Hepatocyte (in vitro differentiated cells): ENCODE measurements at regions not wholly inside any gene's neighbourhood (a gene's known extent, or its start where the extent isn't known, plus 50 kb on each side); places are given as distances from the start of the nearest gene placed in this dataset.

Experiments used
- DNase-seq: peaks from one replicate; pipeline ENCODE4 v3.0.0-alpha.2; 2016; ENCODE audit warnings: low spot score
- H2AFZ ChIP-seq: fragments of 200-600 bp; sonication (generic); 2 replicates; pipeline ENCODE4 v1.6.0; 2016; ENCODE audit warnings: antibody characterized with exemption, mild to moderate bottlenecking
- H3K27ac ChIP-seq: fragments of 200-600 bp; sonication (generic); 2 replicates; pipeline ENCODE4 v1.5.1; 2016; ENCODE audit warnings: mild to moderate bottlenecking
- H3K27me3 ChIP-seq: fragments of 200-600 bp; sonication (generic); 2 replicates; pipeline ENCODE4 v1.6.1; 2016
- H3K36me3 ChIP-seq: fragments of 200-600 bp; sonication (generic); replicated peaks from 2 replicates; pipeline ENCODE4 v1.5.1; 2016; ENCODE audit warnings: low read depth; ENCODE audit not compliant: insufficient read depth
- H3K4me1 ChIP-seq: fragments of 200-600 bp; sonication (generic); 2 replicates; pipeline ENCODE4 v1.5.1; 2016; ENCODE audit warnings: mild to moderate bottlenecking, moderate library complexity; ENCODE audit not compliant: insufficient read depth
- H3K4me2 ChIP-seq: fragments of 200-600 bp; sonication (generic); 2 replicates; pipeline ENCODE4 v1.6.0; 2016
- H3K4me3 ChIP-seq: fragments of 200-600 bp; sonication (generic); 2 replicates; pipeline ENCODE4 v1.5.1; 2016; ENCODE audit warnings: mild to moderate bottlenecking
- H3K79me2 ChIP-seq: fragments of 200-600 bp; sonication (generic); 2 replicates; pipeline ENCODE4 v1.6.0; 2017; ENCODE audit warnings: mild to moderate bottlenecking
- H3K9me2 ChIP-seq: fragments of 200-600 bp; sonication (generic); replicated peaks from 2 replicates; pipeline ENCODE4 v1.6.0; 2017; ENCODE audit warnings: mild to moderate bottlenecking; ENCODE audit not compliant: insufficient read depth
- H3K9me3 ChIP-seq: fragments of 200-600 bp; sonication (generic); 2 replicates; pipeline ENCODE4 v1.5.1; 2016; ENCODE audit warnings: low read depth, mild to moderate bottlenecking
- H4K20me1 ChIP-seq: fragments of 200-600 bp; sonication (generic); 2 replicates; pipeline ENCODE4 v1.6.0; 2016; ENCODE audit warnings: mild to moderate bottlenecking; ENCODE audit not compliant: insufficient read depth, poor library complexity, severe bottlenecking
- EZH2 ChIP-seq: fragments of 200-600 bp; sonication (generic); IDR thresholded peaks from 2 replicates; pipeline ENCODE4 v1.6.1; 2016; ENCODE audit warnings: antibody characterized with exemption, mild to moderate bottlenecking, borderline replicate concordance
- EZH2phosphoT487 ChIP-seq: fragments of 200-600 bp; sonication (generic); IDR thresholded peaks from one replicate; pipeline ENCODE4 v1.6.1; 2018; ENCODE audit warnings: antibody characterized with exemption, mild to moderate bottlenecking, low read depth, moderate library complexity; ENCODE audit not compliant: unreplicated experiment, severe bottlenecking
- WGBS: methylation state at CpG from one replicate; pipeline ENCODE4 v1.1.6; 2016; ENCODE audit warnings: low lambda C conversion rate; ENCODE audit errors: missing lambda C conversion rate; 5-methylcytosine and 5-hydroxymethylcytosine counted together
- TF ChIP-seq, protein P1 (sequence below): fragments of 200-600 bp; sonication (generic); IDR thresholded peaks from 2 replicates; pipeline ENCODE4 v1.5.1; 2016; ENCODE audit warnings: antibody characterized with exemption, mild to moderate bottlenecking; ENCODE audit not compliant: poor library complexity

- no peaks in the 10 kb centered on the region for H3K9me2 ChIP-seq
- H3K36me3 ChIP-seq: no peaks in the 10 kb centered on the region
- no peaks in the 10 kb centered on the region for H3K27me3 ChIP-seq
- H3K79me2 ChIP-seq: no peaks in the 10 kb centered on the region
- TF ChIP-seq, protein P1, sequence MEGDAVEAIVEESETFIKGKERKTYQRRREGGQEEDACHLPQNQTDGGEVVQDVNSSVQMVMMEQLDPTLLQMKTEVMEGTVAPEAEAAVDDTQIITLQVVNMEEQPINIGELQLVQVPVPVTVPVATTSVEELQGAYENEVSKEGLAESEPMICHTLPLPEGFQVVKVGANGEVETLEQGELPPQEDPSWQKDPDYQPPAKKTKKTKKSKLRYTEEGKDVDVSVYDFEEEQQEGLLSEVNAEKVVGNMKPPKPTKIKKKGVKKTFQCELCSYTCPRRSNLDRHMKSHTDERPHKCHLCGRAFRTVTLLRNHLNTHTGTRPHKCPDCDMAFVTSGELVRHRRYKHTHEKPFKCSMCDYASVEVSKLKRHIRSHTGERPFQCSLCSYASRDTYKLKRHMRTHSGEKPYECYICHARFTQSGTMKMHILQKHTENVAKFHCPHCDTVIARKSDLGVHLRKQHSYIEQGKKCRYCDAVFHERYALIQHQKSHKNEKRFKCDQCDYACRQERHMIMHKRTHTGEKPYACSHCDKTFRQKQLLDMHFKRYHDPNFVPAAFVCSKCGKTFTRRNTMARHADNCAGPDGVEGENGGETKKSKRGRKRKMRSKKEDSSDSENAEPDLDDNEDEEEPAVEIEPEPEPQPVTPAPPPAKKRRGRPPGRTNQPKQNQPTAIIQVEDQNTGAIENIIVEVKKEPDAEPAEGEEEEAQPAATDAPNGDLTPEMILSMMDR: no peak
- TF ChIP-seq EZH2 (no peak), EZH2phosphoT487 (no peak)
- no peaks in the 10 kb centered on the region for H4K20me1 ChIP-seq
- H3K27ac ChIP-seq: no peak overlapping the region
- no peaks in the 10 kb centered on the region for H3K4me1 ChIP-seq
- DNase-seq: no peak
- H2AFZ ChIP-seq: no peak overlapping the region
- H3K9me3 ChIP-seq: no peaks in the 10 kb centered on the region
- no peak overlapping the region for H3K4me3 ChIP-seq
- no peak overlapping the region for H3K4me2 ChIP-seq
Measured at GRCh38 chr9:120264528-120264927, 315.4 kb downstream of the CDK5RAP2 start.

- H3K4me3 ChIP-seq: no peak overlapping the region
- H2AFZ ChIP-seq: no peak overlapping the region
- H3K27me3 ChIP-seq: no peaks in the 10 kb centered on the region
- TF ChIP-seq, protein P1: no peak
- TF ChIP-seq EZH2 (no peak), EZH2phosphoT487 (no peak)
- WGBS: 85% methylated on average over 4 of the region's 4 CpGs
- H3K9me3 ChIP-seq: no peaks in the 10 kb centered on the region
- H3K4me2 ChIP-seq: no peak overlapping the region
- no peaks in the 10 kb centered on the region for H3K36me3 ChIP-seq
- H3K4me1 ChIP-seq: no peaks in the 10 kb centered on the region
- no peaks in the 10 kb centered on the region for H4K20me1 ChIP-seq
- DNase-seq: no peak
- no peaks in the 10 kb centered on the region for H3K9me2 ChIP-seq
- H3K79me2 ChIP-seq: no peaks in the 10 kb centered on the region
- H3K27ac ChIP-seq: no peak overlapping the region
Measured at GRCh38 chr9:120263836-120264235, 316.1 kb downstream of the CDK5RAP2 start.

GRCh38 chr9:120261419-120261818 is 318.5 kb downstream of the CDK5RAP2 start:
- no peak for DNase-seq
- Histone ChIP-seq H3K9me2 (no peaks in the 10 kb centered on the region), H2AFZ (no peak overlapping the region), H3K36me3 (no peaks in the 10 kb centered on the region), H3K79me2 (no peaks in the 10 kb centered on the region), H3K9me3 (no peaks in the 10 kb centered on the region), H4K20me1 (no peaks in the 10 kb centered on the region), H3K4me1 (no peaks in the 10 kb centered on the region), H3K27me3 (no peaks in the 10 kb centered on the region), H3K27ac (no peak overlapping the region), H3K4me2 (no peak overlapping the region), H3K4me3 (no peak overlapping the region)
- TF ChIP-seq EZH2: no peak
- TF ChIP-seq EZH2phosphoT487: no peak
- TF ChIP-seq, protein P1: no peak
- 56% methylated on average over 6 of the region's 6 CpGs for WGBS

DNA sequence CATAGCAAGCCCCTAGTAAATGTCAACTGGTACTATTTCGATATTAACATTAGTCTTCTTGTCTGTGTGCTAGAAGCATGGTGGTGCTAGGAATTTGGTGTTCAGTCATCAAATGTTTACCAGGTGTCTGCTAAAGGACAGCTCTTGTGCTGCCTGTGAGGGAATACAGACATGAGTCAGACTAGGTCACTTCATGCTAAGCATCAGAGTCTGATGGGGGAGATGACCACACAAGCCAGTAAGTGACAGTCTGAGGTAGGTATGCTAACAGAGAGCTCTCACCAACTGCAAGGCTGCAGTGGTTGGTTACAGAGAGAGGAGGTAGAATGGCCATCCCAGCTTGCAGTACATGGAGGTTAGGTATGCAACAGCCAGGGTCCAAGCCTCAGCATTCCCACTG is 320.9 kb downstream of the CDK5RAP2 start:
- Histone ChIP-seq H3K4me3 (no peak overlapping the region), H3K27ac (no peak overlapping the region), H3K9me2 (no peaks in the 10 kb centered on the region), H3K27me3 (no peaks in the 10 kb centered on the region), H3K79me2 (no peaks in the 10 kb centered on the region), H3K4me2 (no peak overlapping the region), H2AFZ (no peak overlapping the region), H3K4me1 (no peaks in the 10 kb centered on the region), H3K36me3 (no peaks in the 10 kb centered on the region), H3K9me3 (no peaks in the 10 kb centered on the region), H4K20me1 (no peaks in the 10 kb centered on the region)
- 100% methylated on average over 1 of the region's 1 CpG for WGBS
- no peak for DNase-seq
- TF ChIP-seq EZH2phosphoT487: no peak
- TF ChIP-seq EZH2: no peak
- TF ChIP-seq, protein P1: no peak
